Inflammatory macrophage treated with lipopolysaccharide for 1 hour (primary cell): ENCODE measurements at regions not wholly inside any gene's neighbourhood (a gene's known extent, or its start where the extent isn't known, plus 50 kb on each side); places are given as distances from the start of the nearest gene placed in this dataset.

Source experiments
- DNase-seq, 2 donors: peaks; one replicate each; pipeline ENCODE4 v3.0.0-alpha.2; 2020 to 2022

DNA sequence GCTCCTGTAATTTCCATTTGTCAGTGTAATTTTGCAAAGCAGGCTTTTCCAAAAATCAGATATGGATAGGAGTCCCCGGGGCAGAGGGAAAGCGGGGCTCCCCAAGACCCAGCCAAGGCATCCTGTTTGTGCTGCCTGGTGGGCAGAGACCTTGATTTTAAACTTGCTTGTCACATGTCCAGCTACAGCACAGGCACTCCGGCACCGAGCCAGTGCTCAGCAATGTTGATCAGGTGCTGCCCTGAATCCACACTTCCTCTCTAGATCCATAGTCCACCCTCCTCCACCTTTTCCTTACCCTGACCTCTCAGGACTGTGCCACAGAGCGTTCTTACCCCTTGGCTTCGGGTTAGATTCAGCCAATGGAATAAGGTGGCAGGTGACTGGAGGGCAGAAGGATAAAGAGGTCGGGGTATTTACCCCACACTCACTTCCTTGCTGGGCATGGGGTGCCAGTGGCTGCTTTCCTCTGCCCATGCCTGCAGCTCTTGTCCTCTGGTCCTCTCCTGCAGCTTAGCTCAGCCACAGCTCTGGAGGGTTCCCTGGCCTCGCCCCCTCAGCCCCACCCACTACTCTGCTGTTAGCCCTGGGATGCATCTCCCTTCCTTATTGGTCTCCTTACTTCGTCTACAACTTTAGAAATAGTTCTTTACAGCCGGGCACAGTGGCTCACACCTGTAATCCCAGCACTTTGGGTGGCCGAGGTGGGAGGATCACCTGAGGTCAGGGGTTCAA, 80.1 kb downstream of the IRF2BPL start:
- no peak for DNase-seq

DNA sequence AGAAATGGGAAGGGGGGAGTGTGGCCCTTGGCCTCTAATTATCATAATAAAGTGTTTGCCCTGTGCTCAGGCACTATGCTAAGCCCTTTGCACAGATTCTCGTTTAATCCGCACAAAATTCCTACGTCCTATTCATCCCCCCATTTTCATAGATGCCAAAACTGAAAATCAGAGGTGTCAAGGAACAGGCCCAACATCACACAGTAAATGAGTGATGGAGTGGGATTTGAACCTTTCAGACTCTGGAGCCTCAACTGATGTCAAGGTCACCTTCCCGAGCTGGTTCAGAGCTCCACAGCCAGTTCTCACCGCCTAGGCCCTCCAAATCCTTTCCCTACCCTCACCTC, 80.7 kb downstream of the IRF2BPL start:
- DNase-seq: no peak

DNA sequence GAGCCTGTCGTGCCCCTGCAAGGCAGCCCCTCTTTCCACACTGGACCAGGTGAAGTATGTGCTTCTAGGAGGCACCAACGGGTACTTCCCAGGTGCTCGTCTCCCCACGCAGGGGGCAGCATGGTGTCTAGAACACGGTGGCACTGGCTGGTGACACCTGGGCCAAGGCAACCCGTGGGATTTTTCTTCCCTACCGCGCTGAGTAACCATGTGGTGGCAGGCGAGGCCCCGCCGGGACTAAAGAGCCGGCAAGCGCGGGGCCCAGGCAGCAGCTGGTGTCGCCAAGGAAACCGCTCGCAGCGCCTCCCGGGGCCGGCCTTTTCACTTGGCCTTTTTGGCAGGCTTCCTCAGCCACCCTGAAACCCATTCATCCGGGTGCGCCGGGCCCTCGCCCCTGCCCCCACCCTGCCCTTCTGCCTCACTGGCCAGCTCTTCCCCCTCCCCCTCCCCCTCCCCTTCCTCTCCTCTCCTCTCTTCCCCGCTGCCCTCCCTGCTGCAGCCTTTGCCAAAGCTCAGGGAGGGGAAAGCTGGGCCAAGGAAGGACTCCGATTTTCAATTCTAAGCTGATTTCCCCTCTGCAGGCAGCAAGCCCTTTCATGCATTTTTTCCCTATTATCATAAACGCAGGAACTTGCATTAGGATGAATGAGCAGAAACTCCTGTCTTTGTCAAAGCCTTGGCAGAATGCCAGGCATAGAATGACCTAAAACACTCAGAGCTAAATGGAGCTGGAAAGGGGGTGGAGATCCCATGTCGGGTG, 81.2 kb downstream of the IRF2BPL start:
- DNase-seq: peak; percentile 78 to 83

DNA sequence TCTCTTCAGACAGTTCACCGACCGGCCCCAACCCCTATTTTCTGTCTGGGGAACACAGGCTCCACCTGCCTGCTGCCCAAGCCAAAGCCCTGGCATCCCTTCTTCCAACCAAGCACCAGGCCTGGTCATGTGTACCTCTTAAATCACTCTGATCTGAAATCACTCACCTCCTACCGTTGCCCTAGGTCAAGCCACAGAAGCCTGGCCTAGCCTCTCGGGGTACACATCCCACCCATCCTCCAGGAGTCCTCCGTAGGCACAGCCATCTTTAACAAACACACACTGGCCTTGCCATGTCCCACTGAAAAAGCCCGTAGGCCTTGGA, 81.8 kb downstream of the IRF2BPL start:
- no peak for DNase-seq

DNA sequence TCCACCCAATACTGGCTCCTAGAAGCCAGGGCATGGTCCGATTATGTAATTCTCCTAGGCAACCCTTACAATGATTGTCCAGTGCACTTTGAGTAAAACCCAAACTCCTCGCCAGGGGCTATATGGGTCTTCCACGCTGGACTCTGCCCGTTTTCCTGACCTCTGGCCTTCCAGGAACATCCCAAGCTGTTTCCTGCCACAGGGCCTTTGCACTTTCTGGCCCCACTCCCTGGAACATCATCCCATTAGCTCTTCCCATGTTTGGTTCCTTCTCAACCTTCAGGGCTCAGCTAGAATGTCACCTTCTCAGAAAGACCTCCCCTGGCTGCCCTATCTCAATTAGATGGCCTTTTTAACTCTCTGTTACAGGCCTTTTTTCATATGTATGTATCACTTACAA, 85.4 kb downstream of the IRF2BPL start:
- no peak for DNase-seq

DNA sequence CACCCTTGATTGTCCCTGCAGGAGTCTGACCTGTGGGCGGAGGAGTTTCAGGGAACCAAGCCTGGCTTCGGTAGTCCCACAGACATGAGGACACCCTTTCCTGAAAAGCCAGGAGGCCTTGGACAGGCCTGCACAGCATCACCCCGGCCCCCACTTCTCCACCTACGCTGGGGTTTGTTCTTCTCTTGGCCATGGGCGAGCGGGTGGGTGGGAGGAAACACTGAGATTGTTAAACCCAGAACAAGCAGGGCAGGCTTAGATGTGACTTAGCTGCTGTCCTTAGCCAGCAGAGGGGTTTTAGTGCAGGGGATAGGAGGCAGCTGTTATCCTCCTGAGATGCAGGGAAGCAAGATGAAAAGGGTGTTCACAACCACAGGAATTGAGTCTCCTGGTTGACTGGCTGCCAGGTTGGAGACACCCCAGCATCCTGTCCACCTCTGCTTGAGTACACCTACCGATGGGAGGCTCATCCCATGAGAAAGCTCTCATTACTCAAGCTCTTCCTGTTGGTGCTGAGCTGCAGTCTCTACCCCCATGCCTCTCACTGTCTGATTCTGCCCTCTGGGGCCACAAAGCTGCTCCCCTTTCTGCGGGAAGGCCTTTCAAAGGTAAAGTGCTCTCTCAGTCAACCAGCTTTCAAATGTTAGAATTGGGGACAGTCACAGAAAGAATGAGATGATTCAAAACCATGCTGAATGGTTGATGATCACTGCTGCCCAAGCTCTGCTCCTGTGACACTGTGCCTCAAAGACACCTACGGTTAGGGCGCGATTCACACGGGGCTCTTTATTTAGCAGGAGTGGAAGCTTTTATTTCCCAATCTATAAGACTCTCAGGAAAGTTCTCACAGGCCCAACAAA, 86.3 kb downstream of the IRF2BPL start:
- peak in 1 of 2 donors; percentile 59 for DNase-seq

DNA sequence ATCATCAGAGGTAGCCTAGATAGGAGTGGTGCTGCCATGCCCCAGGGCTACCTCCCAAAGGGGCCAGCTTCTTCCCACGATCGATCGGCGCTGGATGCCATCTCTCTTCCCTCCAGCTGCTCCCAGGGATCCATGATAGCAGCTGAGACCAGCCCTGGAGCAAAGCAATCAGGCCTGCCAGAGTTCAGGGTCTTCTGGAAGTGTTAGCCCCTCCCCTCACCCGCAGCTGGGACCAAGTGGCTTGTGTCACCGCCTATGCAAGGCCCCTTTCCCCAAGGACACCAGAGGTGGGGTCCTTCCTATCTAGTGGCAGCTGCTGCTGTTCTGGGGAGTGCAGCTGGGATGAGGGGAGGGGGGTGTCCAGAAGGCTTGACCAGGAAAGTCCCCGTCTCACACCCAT, 87.0 kb downstream of the IRF2BPL start:
- DNase-seq: no peak

DNA sequence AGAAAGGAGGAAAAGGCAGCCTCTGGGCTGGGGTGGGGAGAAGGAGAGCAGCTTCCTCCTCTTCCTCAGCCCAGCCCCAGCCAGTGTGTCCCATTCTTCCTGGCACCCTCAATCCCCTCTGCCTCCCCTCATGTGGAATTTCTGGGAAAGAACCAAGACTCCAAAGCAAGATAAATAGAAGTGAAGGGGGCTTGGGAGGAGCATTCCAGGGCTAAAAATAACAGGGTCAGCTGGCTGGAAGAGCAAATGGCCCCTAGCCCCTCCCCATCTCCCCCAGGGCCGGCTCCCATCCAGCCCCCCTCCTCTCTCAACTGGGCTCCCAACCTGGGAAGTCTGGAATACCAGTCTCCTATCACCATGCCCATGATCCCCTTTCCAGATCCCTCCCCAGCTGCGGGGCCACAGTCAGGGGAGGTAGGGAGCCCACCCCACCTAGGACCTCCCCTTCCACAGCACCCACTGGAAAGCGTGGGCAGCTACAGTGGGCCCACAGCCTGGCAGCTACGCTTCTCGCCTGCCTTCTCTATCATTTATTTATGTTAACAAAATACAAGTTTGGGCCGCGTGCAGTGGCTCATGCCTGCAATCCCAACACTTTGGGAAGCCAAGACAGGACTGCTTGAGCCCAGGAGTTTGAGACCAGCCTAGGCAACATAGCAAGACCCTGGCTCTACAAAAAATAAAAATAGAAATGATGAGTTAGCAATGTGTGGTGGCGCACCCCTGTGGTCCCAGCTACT, 88.3 kb downstream of the IRF2BPL start:
- no peak for DNase-seq

DNA sequence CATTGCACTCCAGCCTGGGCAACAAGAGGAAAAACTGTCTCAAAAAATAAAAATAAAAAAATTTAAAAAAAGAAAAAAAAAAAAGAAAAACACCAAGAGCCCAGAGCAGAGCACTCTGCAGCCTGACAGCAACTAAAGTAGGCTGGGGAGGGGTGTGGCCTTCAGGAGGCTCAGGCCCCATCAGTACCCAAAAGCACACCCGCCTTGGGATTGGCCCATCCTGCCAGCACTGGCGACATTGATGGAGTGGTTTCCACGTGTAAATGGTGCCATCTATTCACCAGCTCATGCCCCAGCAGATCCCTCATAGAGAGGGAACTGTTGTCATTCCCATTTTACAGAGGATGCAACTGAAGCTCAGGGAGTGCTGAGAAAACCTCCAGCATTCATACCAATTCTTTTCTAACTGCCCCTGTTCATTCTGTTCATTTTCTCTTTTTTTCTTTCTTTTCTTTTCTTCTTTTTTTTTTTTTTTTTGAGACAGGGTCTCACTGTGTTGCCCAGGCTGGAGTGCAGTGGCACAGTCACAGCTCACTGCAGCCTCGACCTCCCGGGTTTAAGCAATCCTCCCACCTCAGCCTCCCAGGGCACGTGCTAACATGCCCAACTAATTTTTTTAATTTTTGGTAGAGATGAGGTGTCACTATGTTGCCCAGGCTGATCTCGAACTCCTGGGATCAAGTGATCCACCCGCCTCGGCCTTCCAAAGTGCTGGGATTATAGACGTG, 89.3 kb downstream of the IRF2BPL start:
- DNase-seq: no peak

DNA sequence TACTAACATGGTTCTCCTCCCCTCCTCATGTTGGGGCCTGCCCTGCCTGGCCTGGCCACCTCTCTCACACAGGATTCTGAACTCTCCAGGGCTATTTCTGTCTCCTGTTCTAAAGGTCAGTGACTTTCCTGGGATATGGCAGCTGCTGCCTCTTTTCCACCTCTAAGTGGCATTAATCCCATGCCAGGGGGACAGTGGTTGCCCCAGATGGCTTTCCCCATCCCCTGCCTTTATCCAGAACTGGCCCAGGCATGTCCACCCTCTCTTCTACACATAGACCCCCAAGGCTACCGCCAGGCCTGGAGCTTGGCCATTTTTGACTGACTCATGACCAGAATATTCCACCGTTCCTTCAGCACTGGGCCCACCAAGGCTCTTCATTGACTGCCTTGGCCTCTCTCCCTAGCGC, 90.4 kb downstream of the IRF2BPL start:
- DNase-seq: no peak

DNA sequence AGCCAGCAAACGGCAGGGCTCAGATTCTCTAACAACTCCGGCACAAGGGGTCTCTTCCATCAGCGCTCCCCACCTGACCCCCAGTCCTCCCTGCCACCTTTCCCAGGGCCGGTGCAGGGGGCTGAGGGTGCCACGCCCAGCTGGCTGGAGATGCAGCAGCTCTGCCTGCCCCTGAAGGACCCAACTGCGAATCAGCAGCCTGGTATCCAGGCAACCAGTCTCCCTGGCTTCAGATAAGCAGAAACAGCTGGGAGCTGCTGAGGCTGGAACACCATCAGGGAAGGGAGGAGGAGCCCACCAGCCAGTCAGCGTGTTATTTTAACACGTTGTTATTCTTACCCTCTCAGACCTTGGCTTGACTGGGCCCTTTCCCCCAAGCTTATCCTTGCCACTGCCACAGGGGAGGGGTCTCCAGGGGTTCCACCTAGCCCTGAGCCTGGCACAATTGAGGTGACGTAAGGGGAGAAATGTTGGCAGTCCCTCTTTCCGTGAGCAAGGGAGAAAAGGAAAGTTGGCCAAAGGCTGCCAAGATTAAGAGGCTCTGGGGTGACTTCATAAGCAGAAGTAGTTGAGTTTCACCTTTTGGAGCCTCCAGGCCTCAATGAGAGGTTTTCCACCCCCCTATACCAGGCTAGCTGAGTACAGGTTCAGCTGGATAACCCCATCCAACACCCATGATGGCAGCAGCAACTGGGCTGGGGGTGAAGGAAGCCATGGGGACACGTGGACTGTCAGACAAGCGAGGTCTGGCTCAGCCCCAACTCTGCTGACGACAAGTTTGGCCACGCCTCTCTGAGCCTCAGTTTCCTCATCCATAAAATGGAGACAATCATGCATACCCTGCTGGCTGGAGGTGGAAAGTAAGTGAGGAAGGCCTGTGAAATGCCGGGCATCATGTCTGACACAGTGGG, 91.1 kb downstream of the IRF2BPL start:
- no peak for DNase-seq

DNA sequence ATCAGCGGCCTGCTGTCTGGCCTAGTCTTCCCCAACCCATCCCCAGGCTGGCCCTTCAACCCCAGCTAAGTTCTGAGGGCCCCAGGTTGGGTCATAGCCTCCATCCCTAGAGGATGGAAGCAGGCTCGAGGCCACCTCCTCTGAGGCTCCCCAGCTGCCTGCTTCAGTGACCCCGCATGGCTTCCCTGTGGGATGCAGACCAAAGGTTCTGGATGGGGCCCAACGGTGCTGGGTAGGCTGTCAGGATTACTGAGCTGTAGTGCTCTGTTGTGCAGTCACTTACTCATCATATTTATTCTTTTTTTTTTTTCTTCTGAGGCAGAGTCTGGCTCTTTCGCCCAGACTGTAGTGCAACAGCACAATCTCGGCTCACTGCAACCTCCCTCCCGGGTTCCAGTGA, 92.0 kb downstream of the IRF2BPL start:
- no peak for DNase-seq

DNA sequence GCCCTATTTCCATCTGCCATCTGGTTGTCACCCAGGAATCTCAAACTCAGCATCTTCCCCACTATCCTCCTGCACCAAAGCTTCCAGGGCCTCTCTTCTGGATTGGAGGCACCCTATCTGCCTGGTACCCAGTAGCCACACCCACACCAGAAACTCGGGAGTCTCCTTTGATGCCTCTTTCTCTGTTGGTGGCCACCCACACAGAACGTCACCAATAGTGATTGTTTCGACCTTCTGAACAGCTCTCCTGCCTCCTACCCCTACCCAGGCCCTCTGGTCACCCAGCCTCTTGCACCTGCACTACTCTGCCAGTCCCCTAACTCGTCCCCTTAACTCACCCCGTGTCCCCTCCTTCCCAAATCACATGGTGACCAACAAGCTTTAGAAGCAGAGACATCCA, 95.0 kb downstream of the IRF2BPL start:
- no peak for DNase-seq

DNA sequence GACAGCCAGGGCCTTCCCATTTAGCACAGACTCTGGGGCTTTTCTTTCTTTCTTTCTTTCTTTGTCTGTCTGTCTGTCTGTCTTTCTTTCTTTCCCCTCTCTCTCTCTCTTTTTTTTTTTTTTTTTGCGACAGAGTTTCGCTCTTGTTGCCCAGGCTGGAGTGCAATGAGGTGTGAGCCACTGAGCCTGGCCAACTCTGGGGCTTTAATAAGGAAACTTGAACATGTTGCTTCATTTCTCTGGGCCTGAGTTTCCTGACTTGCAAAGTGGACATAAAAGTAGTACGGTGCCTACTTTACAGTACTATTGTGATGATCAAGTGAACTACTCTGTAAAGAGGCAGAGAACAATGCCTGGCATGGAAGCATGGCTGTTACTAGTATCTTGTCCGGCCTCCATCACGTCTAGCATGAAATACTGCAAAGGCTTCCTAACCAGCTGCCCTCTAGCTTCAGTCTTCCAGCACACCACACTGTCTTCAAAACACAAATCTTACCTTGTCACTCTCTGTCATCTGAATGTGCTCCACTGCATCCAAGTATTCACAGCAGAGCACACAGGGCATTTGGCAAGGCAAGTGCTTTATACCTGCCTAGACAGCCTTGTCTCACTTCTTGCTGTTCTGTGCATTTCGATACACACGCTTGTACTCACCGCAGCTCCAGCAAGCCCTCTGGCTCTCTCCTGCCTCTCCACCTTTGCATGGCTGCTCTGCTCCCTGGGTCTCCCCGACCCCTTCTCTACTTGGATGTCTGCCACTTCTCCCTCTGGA, 96.7 kb downstream of the IRF2BPL start:
- DNase-seq: no peak

DNA sequence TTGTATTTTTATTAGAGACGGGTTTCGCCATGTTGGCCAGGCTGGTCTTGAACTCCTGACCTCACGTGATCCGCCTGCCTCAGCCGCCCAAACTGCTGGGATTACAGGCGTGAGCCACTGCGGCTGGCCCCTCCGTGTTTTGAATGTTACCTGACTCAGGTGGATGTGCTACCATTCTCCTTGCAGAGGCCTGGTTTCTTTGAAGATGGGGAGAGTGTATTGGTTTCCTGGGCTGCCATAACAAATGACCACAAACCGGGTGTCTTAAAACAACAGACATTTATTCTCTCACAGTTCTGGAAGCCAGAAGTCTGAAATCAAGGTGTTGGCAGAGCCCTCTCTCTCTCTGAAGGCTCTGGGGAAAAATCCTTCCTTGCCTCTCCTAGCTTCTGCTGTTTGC, 98.0 kb downstream of the IRF2BPL start:
- no peak for DNase-seq

DNA sequence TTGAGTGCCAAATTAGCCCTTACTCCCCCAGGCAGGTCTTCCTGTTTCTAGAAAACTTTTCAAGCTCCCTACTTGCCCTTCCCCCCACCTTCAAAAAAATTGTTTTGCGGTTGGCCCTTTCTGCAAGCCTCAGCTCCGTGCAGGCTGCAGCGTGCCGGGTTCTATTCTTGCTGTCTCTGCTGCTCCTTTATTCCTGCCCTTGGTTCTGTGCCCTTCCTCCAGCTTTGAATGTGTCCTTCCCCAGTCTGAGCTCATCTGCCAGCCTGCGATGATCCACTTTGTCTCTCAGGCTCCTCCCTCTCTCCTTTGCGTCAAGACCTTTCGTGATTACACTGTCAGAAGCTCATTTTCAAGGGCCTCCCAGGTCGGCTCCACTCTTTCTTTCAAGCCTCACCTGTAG, 98.6 kb downstream of the IRF2BPL start:
- peak in 1 of 2 donors; percentile 44 for DNase-seq

DNA sequence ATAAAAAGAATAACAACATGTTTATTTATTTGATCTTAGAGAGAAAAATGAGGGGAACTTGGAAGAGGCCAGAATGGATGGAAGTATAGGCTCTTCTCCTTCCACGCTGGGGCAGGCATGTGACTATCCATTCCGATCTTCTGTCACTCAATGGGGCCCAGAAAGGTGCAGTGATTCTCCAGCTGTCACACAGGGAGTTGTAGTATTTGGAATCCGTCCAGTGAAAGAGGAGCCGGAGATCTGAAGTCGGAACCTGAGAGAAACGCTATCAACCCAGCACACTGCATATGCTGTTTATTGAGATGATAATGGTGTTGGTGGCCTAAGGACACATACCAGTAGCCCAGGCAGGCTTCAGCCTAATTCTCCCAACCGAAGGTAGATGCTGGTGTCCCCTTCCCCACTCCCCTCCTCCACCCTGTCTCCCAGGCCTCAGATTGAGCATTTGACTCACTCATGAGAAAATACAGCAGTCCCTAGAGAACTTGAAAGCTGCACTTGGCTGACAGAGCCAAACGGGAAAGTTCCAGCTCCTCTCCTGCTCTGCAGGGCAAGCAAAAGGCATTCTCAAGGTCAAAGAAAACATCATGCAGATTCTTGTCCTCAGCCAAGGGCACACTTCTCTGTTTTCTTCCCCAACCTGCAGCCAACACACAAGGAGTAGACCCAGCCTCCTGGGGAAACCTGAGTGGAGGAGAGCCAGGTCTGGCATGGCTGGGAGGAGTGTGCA, 100.4 kb downstream of the IRF2BPL start:
- no peak for DNase-seq

DNA sequence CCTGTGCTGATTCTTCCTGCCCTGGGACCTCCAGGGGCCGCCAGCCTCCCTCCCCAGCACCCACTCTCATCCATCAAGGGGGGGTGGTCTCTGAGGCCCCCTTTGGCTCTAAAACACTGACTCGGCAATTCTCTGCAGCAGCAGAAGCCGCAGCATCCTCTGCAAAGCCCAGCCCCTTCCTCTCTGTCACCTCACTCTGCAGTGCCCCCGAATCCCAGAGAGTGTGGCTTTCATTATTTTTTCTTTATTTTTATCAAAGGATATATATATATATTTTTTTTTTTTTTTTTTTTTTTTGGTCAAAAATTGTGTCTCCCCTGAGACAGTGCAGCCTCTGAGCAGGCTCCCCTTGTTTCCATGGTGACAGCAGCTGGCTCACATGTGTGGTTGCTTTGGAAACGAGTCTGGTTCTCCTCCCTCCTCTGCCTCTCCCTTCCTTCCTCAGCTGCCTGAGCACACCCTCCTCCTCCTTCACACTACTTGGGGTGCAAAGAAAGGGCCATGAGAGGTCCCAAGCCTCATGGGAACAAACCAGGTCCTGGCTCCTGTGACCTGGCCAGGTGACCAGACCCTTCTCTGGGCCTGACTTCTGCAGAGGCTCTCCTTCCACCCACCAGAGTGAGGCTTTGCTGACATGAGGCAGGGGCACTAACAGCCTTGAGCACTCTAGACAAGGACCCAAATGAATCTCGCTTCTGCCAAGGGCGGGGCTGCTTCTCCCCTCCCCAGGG, 100.5 kb downstream of the LRRC74A start:
- DNase-seq: no peak

DNA sequence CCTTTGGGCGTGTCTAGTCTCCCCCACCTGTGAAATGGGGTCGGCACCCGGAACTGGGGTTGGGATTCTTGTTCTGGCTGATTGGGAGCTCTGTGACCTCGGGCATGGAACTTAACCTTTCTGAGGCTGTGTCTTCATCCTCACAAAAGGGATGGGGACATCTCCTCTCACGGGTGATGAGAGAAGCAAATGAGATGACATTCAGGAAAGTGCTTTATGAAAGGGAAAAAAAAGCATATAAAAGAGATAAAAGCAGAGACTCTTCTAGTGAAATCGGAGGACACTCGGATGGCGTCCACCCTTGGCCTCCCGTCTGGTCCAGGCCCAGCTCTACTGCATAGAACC, 98.9 kb downstream of the LRRC74A start:
- no peak for DNase-seq
